ENCODE measurements at regions not wholly inside any gene's neighbourhood (a gene's known extent, or its start where the extent isn't known, plus 50 kb on each side); places are given as distances from the start of the nearest gene placed in this dataset.

DNA sequence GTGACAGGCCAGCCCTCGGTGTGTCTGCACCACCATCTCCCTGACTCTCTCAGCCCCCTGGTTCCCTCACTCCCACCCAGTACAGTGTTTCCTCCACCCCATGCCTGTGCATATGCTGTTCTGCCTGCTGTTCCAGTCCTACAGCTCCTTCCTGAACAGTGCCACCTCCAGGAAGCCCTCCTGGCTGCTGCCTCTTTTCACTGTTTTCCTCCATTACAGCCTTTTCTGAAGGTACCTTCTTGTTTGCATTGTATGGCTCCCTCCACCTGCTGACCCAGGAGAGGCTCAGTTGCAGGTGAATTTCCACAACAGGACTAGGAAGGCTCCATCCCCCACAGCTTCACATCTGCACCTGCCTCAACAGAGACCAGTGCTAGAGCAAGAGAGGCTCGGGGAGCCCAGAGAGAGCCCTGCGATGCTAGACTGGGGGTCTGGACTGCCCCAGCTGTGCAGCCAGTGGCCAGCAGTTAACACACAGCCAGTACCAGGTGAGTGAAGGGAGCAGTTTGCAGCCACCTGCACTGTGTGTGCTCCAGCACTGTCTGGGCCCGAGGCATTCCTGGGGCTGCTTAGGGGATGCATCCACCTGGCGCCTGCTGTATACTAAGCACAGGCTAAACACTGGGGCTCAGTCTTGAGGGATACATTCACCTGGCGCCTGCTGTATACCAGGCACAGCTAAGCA lies 92.0 kb downstream of the ADRA2C start:
- TF ChIP-seq POLR2A (IDR thresholded peaks at IDR 0.05): no peak
- TF ChIP-seq, protein P1, sequence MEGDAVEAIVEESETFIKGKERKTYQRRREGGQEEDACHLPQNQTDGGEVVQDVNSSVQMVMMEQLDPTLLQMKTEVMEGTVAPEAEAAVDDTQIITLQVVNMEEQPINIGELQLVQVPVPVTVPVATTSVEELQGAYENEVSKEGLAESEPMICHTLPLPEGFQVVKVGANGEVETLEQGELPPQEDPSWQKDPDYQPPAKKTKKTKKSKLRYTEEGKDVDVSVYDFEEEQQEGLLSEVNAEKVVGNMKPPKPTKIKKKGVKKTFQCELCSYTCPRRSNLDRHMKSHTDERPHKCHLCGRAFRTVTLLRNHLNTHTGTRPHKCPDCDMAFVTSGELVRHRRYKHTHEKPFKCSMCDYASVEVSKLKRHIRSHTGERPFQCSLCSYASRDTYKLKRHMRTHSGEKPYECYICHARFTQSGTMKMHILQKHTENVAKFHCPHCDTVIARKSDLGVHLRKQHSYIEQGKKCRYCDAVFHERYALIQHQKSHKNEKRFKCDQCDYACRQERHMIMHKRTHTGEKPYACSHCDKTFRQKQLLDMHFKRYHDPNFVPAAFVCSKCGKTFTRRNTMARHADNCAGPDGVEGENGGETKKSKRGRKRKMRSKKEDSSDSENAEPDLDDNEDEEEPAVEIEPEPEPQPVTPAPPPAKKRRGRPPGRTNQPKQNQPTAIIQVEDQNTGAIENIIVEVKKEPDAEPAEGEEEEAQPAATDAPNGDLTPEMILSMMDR (IDR thresholded peaks at IDR 0.05): no peak
